Gastrocnemius medialis (tissue), 4 donors: ENCODE measurements at regions not wholly inside any gene's neighbourhood (a gene's known extent, or its start where the extent isn't known, plus 50 kb on each side); places are given as distances from the start of the nearest gene placed in this dataset.

ENCODE experiments used
- POLR2A ChIP-seq, 2 donors: fragments of 450-650 bp; IDR thresholded peaks; one replicate each; pipeline ENCODE4 v1.6.1; 2017; ENCODE audit warnings: antibody characterized with exemption in 2 of 2, mild to moderate bottlenecking in 2 of 2, moderate library complexity in 2 of 2
- TF ChIP-seq, protein P1 (sequence below), 5 experiments: fragments of 450-650 bp in 3 of 5; fragments of 200-600 bp in 2 of 5; sonication (generic) in 2 of 5; IDR thresholded peaks in 4 of 5; conservative IDR thresholded peaks in 1 of 5; 1 replicate in 4 of 5; 2 replicates in 1 of 5; pipeline ENCODE4 v1.5.1; 2016 to 2019; ENCODE audit warnings: antibody characterized with exemption in 5 of 5, mild to moderate bottlenecking in 3 of 5, moderate library complexity in 3 of 5

DNA sequence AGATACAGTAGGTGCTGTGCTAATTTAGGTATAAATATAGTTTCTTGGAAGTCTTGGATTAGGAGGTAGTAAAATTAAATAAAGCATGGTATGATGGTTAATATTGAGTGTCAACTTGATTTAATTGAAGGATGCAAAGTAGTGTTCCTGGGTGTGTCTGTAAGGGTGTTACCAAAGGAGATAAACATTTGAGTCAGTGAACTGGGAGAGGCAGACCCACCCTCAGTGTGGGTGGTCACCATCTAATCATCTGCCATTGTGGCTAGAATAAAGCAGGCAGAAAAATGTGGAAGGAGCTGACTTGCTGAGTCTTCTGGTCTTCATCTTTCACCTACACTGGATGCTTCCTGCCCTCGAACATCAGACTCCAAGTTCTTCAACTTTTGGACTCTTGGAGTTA lies 153.7 kb upstream of the GK2 start:
- TF ChIP-seq, protein P1, sequence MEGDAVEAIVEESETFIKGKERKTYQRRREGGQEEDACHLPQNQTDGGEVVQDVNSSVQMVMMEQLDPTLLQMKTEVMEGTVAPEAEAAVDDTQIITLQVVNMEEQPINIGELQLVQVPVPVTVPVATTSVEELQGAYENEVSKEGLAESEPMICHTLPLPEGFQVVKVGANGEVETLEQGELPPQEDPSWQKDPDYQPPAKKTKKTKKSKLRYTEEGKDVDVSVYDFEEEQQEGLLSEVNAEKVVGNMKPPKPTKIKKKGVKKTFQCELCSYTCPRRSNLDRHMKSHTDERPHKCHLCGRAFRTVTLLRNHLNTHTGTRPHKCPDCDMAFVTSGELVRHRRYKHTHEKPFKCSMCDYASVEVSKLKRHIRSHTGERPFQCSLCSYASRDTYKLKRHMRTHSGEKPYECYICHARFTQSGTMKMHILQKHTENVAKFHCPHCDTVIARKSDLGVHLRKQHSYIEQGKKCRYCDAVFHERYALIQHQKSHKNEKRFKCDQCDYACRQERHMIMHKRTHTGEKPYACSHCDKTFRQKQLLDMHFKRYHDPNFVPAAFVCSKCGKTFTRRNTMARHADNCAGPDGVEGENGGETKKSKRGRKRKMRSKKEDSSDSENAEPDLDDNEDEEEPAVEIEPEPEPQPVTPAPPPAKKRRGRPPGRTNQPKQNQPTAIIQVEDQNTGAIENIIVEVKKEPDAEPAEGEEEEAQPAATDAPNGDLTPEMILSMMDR (IDR thresholded peaks at IDR 0.05 in 4 of 5, conservative IDR thresholded peaks at IDR 0.05 in 1 of 5), result no peak
- no peak for TF ChIP-seq POLR2A (IDR thresholded peaks at IDR 0.05)
